HCT116 (cell line): ENCODE measurements at regions not wholly inside any gene's neighbourhood (a gene's known extent, or its start where the extent isn't known, plus 50 kb on each side); places are given as distances from the start of the nearest gene placed in this dataset.

Experiments used
- ATF3 ChIP-seq: IDR thresholded peaks from 2 replicates; pipeline ENCODE4 v1.6.1; 2012
- CTCF ChIP-seq, 3 experiments: fragments of 200-600 bp in 1 of 3; sonication (generic) in 1 of 3; IDR thresholded peaks in 2 of 3; conservative IDR thresholded peaks in 1 of 3; 2 replicates each; pipeline ENCODE4 v1.5.1; 2012 to 2017; ENCODE audit warnings: low read depth in 2 of 3, low read length in 2 of 3, antibody characterized with exemption in 1 of 3, borderline replicate concordance in 1 of 3, control low read depth in 1 of 3, mild to moderate bottlenecking in 1 of 3, mixed read lengths in 1 of 3, mixed run types in 1 of 3, moderate library complexity in 1 of 3; ENCODE audit not compliant: insufficient read depth in 1 of 3
- JUND ChIP-seq: IDR thresholded peaks from 2 replicates; pipeline ENCODE4 v1.6.1; 2012
- MAX ChIP-seq: IDR thresholded peaks from 2 replicates; pipeline ENCODE4 v1.6.1; 2012
- POLR2A ChIP-seq: IDR thresholded peaks from 2 replicates; pipeline ENCODE4 v1.7.0; 2011; ENCODE audit warnings: borderline replicate concordance; ENCODE audit not compliant: insufficient read depth, insufficient read length; ENCODE audit errors: extremely low read depth
- POLR2AphosphoS5 ChIP-seq: IDR thresholded peaks from 2 replicates; pipeline ENCODE4 v1.6.1; 2011; ENCODE audit warnings: mild to moderate bottlenecking, low read depth, low read length, moderate library complexity
- RAD21 ChIP-seq: IDR thresholded peaks from 2 replicates; pipeline ENCODE4 v1.6.1; 2012; ENCODE audit warnings: low read depth, mild to moderate bottlenecking
- SIN3A ChIP-seq: IDR thresholded peaks from 2 replicates; pipeline ENCODE4 v1.6.1; 2012; ENCODE audit warnings: low read depth
- YY1 ChIP-seq: IDR thresholded peaks from 2 replicates; pipeline ENCODE4 v1.6.1; 2011; ENCODE audit warnings: low read length, low read depth, moderate library complexity, mild to moderate bottlenecking; ENCODE audit not compliant: insufficient replicate concordance; ENCODE audit errors: extremely low read depth
- ZFX ChIP-seq: fragments of 450-650 bp; IDR thresholded peaks from 2 replicates; pipeline ENCODE4 v1.6.1; 2017

- TF ChIP-seq JUND = no peak
- no peak for TF ChIP-seq ATF3
- TF ChIP-seq POLR2A = no peak
- no peak for TF ChIP-seq MAX
- TF ChIP-seq CTCF (IDR thresholded peaks at IDR 0.05 in 2 of 3, conservative IDR thresholded peaks at IDR 0.05 in 1 of 3; ENCODE audit: borderline replicate concordance in 1 of 3, insufficient read depth in 1 of 3, low read depth in 2 of 3, low read length in 2 of 3) = no peak
- no peak for TF ChIP-seq ZFX
- TF ChIP-seq POLR2AphosphoS5 = no peak
- no peak for TF ChIP-seq RAD21
- TF ChIP-seq SIN3A = no peak
- TF ChIP-seq YY1 = no peak
Observed at GRCh38 chr19:31907661-31908060, 437.7 kb upstream of the ZNF507 start.
